Parathyroid adenoma (tissue), 2 donors: ENCODE measurements at regions not wholly inside any gene's neighbourhood (a gene's known extent, or its start where the extent isn't known, plus 50 kb on each side); places are given as distances from the start of the nearest gene placed in this dataset.

Experiments used
- H2AFZ ChIP-seq: fragments of 300-600 bp; sonication (generic); one replicate; pipeline ENCODE4 v1.7.0; 2017; ENCODE audit warnings: antibody characterized with exemption, mild to moderate bottlenecking
- H3K27ac ChIP-seq: fragments of 300-600 bp; sonication (generic); one replicate; pipeline ENCODE4 v1.7.0; 2017
- H3K27me3 ChIP-seq: fragments of 300-600 bp; sonication (generic); one replicate; pipeline ENCODE4 v1.7.0; 2017; ENCODE audit warnings: low read length; ENCODE audit not compliant: control insufficient read depth, insufficient read depth
- H3K36me3 ChIP-seq: fragments of 300-600 bp; sonication (generic); one replicate; pipeline ENCODE4 v1.7.0; 2017; ENCODE audit warnings: low read length; ENCODE audit not compliant: control insufficient read depth, insufficient read depth
- H3K4me1 ChIP-seq: fragments of 300-600 bp; sonication (generic); one replicate; pipeline ENCODE4 v1.7.0; 2017; ENCODE audit warnings: control low read depth
- H3K4me2 ChIP-seq: fragments of 300-600 bp; sonication (generic); one replicate; pipeline ENCODE4 v1.7.0; 2017; ENCODE audit warnings: low read length
- H3K4me3 ChIP-seq: fragments of 300-600 bp; sonication (generic); one replicate; pipeline ENCODE4 v1.7.0; 2017; ENCODE audit warnings: low read depth, low read length
- H3K79me2 ChIP-seq: fragments of 300-600 bp; sonication (generic); one replicate; pipeline ENCODE4 v1.7.0; 2017; ENCODE audit warnings: control low read depth
- H3K9ac ChIP-seq: fragments of 300-600 bp; sonication (generic); one replicate; pipeline ENCODE4 v1.7.0; 2017; ENCODE audit warnings: mild to moderate bottlenecking
- H3K9me3 ChIP-seq: fragments of 300-600 bp; sonication (generic); one replicate; pipeline ENCODE4 v1.7.0; 2017; ENCODE audit warnings: low read length; ENCODE audit not compliant: control insufficient read depth
- TF ChIP-seq, protein P1 (sequence below): fragments of 300-600 bp; sonication (generic); IDR thresholded peaks from one replicate; pipeline ENCODE4 v1.7.0; 2017; ENCODE audit warnings: antibody characterized with exemption, mild to moderate bottlenecking
- donor health status: primary hyperparathyroidism.

DNA sequence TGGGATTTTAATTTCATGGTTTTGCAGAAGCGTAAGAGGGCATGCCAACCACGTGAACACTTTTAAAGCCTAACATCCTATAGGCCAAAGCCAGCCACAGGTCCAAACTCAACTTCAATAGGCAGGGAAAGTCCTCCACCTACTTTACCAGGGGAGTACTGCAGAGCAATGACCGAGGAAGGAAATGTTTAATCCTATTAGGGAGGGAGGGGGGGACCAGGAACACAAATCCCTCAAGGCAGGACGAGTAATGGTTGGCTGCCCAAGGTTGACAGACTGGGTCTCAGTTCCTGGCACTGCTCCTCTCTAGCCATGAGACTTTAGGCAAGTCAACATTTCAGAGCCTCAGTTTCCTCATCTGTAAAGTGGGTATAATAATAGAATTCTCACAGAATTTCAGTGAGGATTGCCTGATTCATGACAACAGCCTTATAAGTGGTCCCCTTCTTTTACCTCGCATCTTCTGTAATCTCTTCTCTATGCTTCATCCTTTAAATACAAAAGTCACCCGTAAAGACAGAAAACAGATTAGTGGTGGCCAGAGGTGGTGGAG, 315.8 kb downstream of the HAPSTR1 start:
- no peaks in the 10 kb centered on the region for H3K79me2 ChIP-seq
- H3K4me2 ChIP-seq: no peak overlapping the region
- no peak overlapping the region for H3K9ac ChIP-seq
- no peak overlapping the region for H3K27ac ChIP-seq
- H3K36me3 ChIP-seq: no peaks in the 10 kb centered on the region
- no peak overlapping the region for H3K4me3 ChIP-seq
- H3K4me1 ChIP-seq: no peaks in the 10 kb centered on the region
- no peaks in the 10 kb centered on the region for H3K9me3 ChIP-seq
- H2AFZ ChIP-seq: no peak overlapping the region
- H3K27me3 ChIP-seq: no peaks in the 10 kb centered on the region
- TF ChIP-seq, protein P1, sequence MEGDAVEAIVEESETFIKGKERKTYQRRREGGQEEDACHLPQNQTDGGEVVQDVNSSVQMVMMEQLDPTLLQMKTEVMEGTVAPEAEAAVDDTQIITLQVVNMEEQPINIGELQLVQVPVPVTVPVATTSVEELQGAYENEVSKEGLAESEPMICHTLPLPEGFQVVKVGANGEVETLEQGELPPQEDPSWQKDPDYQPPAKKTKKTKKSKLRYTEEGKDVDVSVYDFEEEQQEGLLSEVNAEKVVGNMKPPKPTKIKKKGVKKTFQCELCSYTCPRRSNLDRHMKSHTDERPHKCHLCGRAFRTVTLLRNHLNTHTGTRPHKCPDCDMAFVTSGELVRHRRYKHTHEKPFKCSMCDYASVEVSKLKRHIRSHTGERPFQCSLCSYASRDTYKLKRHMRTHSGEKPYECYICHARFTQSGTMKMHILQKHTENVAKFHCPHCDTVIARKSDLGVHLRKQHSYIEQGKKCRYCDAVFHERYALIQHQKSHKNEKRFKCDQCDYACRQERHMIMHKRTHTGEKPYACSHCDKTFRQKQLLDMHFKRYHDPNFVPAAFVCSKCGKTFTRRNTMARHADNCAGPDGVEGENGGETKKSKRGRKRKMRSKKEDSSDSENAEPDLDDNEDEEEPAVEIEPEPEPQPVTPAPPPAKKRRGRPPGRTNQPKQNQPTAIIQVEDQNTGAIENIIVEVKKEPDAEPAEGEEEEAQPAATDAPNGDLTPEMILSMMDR: no peak

DNA sequence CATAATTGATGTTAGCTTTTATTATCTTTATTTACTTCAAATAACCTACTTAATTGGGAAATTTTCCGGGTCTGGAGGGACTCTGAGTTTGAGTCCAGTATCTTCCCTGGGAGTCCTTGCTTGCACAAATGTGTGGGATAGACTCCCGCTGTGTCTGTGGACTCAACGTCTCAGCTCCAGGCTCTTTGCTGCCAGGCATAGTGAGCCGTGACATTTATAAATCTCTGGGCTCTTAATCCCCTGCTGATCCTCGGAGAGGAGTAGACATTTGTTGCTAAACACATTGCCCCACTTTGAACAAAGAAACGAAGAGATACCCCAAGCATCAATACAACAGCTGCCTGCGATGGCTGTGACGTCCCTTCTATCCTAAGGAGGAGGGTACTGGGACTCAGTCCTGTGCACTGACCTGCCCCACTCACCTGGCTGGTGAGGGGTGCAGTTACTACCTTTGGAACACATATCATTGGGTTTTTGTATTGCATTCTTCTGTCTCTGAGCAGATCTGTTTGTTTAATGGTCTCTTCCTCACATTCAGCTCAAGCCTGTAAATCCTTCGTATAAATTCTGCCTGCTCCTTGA, 316.9 kb downstream of the HAPSTR1 start:
- H3K79me2 ChIP-seq: no peaks in the 10 kb centered on the region
- H3K4me1 ChIP-seq: no peaks in the 10 kb centered on the region
- H3K27me3 ChIP-seq: no peaks in the 10 kb centered on the region
- TF ChIP-seq, protein P1: no peak
- H3K9me3 ChIP-seq: no peaks in the 10 kb centered on the region
- no peak overlapping the region for H3K4me3 ChIP-seq
- H3K27ac ChIP-seq: no peak overlapping the region
- H3K36me3 ChIP-seq: no peaks in the 10 kb centered on the region
- H3K4me2 ChIP-seq: no peak overlapping the region
- no peak overlapping the region for H3K9ac ChIP-seq
- no peak overlapping the region for H2AFZ ChIP-seq

DNA sequence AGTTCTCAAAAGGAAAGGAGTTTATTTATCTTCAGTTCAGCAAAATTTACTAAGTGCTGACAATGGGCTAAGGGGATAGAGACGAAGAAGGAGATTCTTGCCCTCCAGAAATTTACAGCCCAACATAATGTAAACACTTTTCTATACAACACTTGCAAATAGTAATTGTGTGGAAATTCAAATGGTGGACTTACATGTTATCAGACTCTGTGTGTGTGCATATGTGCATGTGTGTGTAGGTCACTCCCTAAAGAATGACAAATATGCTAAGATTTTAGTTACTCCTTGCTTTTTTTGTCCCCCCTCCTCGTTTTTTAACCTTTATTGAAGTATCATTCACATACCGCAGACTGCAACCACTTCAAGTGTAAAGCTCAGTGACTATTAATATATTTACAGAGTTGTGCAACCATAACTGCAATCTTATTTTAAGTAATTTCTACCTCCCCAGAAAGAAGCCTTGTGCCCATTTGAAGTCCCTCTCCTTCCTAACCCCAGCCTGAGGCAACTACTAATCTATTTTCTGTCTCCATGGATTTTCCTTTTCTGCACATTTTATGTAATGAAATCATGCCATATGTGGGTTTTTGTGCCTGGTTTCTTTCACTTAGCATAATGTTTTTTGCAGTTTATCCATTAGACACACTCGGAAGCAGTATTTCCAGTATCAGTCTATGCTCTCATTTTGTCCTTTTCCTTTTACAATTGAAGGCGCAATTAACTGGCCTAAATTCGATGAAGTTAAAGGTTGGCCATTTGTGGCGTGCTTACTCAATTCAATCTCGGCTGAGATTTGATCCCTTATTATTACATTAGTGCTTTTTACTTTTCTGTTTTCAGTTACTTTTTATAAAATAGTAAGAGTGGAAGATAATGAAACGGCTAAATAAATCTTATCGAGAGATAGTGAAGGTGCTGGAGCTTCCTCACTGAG, 318.4 kb downstream of the HAPSTR1 start:
- TF ChIP-seq, protein P1: no peak
- H3K79me2 ChIP-seq: no peaks in the 10 kb centered on the region
- no peaks in the 10 kb centered on the region for H3K9me3 ChIP-seq
- H3K27me3 ChIP-seq: no peaks in the 10 kb centered on the region
- no peak overlapping the region for H3K27ac ChIP-seq
- H3K4me2 ChIP-seq: no peak overlapping the region
- H3K9ac ChIP-seq: no peak overlapping the region
- H3K36me3 ChIP-seq: no peaks in the 10 kb centered on the region
- no peak overlapping the region for H2AFZ ChIP-seq
- H3K4me3 ChIP-seq: no peak overlapping the region
- H3K4me1 ChIP-seq: no peaks in the 10 kb centered on the region

DNA sequence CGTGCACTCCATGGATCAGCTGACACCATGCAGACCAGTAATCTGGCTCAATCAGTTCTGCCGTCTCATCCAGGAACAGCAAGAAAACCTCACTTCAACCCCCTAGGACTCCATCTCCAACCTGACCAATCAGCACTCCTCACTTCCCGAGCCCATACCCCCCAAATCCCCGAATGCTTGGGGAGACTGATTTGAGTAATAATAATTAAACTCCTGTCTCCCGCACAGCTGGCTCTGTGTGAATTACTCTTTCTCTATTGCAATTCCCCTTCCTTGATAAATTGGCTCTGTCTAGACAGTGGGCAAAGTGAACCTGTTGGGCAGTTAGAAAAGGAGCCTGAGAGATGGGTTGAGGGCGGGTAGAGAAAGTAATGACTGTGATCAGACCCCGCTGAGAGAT, 320.0 kb downstream of the HAPSTR1 start:
- H3K27ac ChIP-seq: no peak overlapping the region
- no peak overlapping the region for H3K4me3 ChIP-seq
- TF ChIP-seq, protein P1: no peak

More for the DNA sequence above, 320.0 kb downstream of the HAPSTR1 start:
- Histone ChIP-seq H3K4me2 (no peak overlapping the region), H3K9ac (no peak overlapping the region), H3K4me1 (no peaks in the 10 kb centered on the region), H3K36me3 (no peaks in the 10 kb centered on the region), H3K27me3 (no peaks in the 10 kb centered on the region), H2AFZ (no peak overlapping the region), H3K79me2 (no peaks in the 10 kb centered on the region), H3K9me3 (no peaks in the 10 kb centered on the region)
